HCT116 (cell line): ENCODE measurements at regions not wholly inside any gene's neighbourhood (a gene's known extent, or its start where the extent isn't known, plus 50 kb on each side); places are given as distances from the start of the nearest gene placed in this dataset.

Source experiments
- ATF3 ChIP-seq: IDR thresholded peaks from 2 replicates; pipeline ENCODE4 v1.6.1; 2012
- CTCF ChIP-seq, 3 experiments: fragments of 200-600 bp in 1 of 3; sonication (generic) in 1 of 3; IDR thresholded peaks in 2 of 3; conservative IDR thresholded peaks in 1 of 3; 2 replicates each; pipeline ENCODE4 v1.5.1; 2012 to 2017; ENCODE audit warnings: low read depth in 2 of 3, low read length in 2 of 3, antibody characterized with exemption in 1 of 3, borderline replicate concordance in 1 of 3, control low read depth in 1 of 3, mild to moderate bottlenecking in 1 of 3, mixed read lengths in 1 of 3, mixed run types in 1 of 3, moderate library complexity in 1 of 3; ENCODE audit not compliant: insufficient read depth in 1 of 3
- POLR2A ChIP-seq: IDR thresholded peaks from 2 replicates; pipeline ENCODE4 v1.7.0; 2011; ENCODE audit warnings: borderline replicate concordance; ENCODE audit not compliant: insufficient read depth, insufficient read length; ENCODE audit errors: extremely low read depth
- REST ChIP-seq: IDR thresholded peaks from 2 replicates; pipeline ENCODE4 v1.6.1; 2012; ENCODE audit warnings: low read depth

- no peak for TF ChIP-seq ATF3
- no peak for TF ChIP-seq CTCF (IDR thresholded peaks at IDR 0.05 in 2 of 3, conservative IDR thresholded peaks at IDR 0.05 in 1 of 3; ENCODE audit: borderline replicate concordance in 1 of 3, insufficient read depth in 1 of 3, low read depth in 2 of 3, low read length in 2 of 3)
- no peak for TF ChIP-seq REST
- no peak for TF ChIP-seq POLR2A
These were observed 231.5 kb downstream of the FAT4 start for GRCh38 chr4:125546272-125546671.
